RKO (cell line): ENCODE measurements at regions not wholly inside any gene's neighbourhood (a gene's known extent, or its start where the extent isn't known, plus 50 kb on each side); places are given as distances from the start of the nearest gene placed in this dataset.
"Not testable (repeated sequence)": the region's sequence is repeated elsewhere in the genome, so short reads cannot be mapped to it uniquely, and the experiment has no call there.

Experiments used
- DNase-seq: peaks from one replicate; pipeline ENCODE4 v3.0.0-alpha.2; 2016; ENCODE audit warnings: low spot score

DNA sequence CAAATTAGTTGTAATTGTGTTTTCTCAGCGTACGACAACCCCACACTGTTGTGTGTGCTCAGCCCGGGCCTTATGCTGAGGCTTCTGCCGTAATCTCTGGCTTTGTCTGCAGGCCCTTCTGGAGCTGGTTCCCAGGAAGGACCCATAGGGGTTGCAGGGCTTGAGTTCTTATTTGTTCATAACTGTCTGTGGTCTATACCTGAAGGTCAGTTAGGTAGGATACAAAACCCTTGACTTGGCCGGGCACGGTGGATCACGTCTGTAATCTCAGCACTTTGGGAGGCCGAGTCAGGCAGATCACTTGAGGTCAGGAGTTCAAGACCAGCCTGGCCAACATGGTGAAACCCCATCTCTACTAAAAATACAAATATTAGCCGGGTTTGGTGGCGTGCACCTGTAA is 1010.2 kb downstream of the BRD1 start:
- DNase-seq = not testable (repeated sequence)

GRCh38 chr22:48811885-48812284 is 1015.8 kb downstream of the BRD1 start:
- no peak for DNase-seq

DNA sequence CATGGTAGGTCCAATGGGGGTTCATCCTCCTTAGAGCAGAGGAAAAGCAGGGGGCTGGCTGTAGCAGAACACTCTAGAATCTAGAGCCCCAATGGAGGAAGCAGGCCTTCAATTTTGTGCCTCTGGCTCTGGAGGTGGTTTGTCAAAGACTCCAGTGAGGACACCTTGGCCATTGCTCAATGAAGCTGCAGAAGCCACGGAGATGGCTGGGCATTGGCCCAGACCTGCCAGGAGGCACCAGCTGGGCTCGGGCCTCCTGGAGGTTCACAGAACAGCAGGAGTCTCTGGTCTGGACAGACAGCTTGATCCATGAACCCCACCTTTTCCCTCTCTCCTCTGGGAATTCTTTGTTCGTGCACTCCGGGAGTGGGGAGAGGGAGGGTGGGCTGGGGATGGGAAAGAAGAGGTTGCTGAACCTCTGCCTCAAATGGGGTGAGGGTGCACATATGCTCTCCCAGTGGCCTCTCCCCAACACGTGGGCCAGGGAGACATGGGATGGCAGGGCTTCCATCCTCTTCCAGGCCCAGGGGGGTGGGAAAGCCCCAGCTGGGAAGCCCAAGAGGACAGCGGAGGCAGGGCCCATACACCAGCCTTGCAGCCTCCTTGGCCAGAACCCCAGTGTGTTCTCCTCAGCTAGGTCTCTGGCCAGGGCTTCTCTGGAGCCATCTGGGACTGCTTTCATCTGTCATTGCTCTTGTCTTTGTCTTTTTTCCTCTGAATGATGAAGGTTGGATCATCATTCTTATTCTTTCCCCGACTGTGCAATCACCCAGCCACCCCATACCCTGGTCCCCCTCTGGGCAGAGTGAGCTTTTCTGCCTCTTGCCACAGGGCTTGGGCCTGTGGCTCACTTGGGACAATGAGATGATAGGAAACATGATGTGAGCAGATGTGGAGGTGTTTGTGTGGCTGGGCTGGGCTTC is 1019.4 kb downstream of the BRD1 start:
- DNase-seq = no peak

DNA sequence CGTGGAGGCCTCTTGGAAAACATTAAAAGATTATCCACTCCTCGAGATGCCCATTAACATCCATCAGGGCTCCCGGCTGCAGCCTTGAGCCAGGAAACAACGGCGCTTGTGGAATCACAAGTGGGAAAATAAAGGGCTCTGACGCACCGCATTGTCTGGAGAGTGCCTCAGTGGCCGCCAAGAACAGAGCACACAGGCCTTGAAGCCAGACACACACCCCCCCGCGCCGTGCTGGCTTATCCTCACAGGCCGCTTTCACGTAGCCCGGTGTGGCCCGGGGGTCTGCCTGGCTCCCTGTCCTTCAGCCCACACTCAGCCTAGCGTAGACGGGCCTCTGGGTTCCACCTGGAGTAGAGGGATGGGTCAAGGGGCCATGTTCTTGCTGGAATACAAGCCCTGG is 1020.5 kb downstream of the BRD1 start:
- no peak for DNase-seq

DNA sequence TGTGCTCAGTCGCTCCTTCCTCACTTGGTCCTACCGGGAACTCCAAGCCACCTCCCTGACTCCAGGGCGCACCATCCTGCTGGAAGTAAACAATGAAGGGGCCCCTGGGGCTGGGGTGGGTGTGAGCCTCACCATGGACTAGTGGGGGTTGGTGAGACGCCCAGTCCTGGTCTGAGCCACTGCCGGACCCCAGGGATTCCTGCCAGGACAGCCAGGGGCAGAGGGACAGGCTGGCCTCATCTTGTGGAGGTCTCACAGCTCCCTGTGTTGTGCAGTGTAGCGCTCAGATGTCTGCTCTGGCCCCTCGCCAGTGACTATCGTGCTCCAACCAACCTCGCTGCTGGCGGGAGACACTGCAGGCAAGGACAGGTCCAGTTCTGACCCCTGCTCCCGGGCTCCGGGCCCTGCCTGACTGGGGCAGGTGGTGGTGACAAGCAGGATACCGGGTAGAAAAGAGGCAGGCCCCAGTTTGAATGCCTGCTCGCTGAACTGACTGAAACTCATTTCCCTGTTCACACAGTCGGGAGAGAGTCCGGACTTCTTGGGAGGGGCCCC is 1021.4 kb downstream of the BRD1 start:
- no peak for DNase-seq

DNA sequence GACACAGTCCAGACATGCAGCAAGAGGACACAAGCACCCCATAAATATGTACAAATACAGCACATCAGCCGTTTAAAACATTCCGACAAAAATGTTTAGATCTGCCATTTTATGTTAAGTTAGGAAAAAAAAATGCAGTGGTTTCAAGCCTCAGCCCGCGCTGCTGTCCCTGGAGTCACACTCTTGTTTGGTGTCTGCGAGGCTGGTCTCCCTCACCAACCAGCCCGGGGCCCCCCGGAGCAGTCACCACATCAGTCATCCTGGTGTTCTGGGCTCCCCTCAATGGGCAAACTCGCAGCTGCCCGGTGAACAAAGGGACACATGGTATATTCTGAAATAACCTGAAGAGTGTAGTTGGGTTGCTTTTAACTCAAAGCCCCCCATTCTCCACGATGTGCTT is 1022.2 kb downstream of the BRD1 start:
- DNase-seq = no peak

DNA sequence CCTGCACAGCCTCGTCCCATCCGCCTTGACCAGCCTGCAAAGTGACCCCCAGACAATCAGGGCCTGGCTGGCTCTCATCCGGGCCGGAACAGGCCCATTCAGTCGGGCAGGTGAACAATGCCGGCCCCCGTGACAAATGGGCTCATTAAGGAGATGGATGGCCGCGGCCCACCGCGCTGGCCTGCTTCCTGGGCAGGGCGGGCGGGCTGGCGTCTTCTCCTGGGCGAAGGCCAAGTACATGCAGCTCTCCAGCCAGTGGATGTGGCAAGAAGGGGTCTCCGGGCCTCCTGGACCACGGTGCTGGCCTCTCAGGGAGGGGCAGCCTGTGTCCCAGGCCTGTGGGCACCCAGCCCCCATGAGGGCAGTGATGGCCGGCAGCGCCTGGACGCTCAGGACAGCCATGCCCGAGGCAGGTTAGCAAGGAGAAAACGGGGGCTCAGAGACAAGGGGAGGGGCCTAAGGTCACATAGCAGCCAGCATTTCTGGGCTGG is 1022.8 kb downstream of the BRD1 start:
- DNase-seq = no peak

GRCh38 chr22:48803948-48804810 is 1023.5 kb downstream of the BRD1 start:
- DNase-seq = no peak

GRCh38 chr22:48803171-48803947 is 1024.3 kb downstream of the BRD1 start:
- no peak for DNase-seq

DNA sequence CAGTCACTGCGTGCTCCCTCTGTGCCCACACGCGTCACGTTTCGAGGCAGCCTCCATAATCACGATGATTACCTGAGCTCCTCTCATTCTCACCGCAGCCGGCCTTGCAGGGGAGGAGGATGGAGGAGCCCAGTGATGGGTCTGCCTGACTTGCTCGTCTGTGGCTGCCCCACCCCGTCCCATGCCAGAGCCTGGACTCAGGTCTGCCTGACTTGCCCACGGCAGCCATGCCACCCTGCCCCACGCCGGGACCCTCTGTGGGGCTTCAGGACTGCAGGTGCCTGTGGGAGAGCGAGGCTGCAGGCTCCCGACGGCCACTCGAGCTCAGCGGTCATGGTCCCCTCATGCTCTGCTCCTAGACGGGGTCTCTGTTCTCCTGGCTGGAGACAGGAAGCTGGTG is 1025.1 kb downstream of the BRD1 start:
- no peak for DNase-seq

DNA sequence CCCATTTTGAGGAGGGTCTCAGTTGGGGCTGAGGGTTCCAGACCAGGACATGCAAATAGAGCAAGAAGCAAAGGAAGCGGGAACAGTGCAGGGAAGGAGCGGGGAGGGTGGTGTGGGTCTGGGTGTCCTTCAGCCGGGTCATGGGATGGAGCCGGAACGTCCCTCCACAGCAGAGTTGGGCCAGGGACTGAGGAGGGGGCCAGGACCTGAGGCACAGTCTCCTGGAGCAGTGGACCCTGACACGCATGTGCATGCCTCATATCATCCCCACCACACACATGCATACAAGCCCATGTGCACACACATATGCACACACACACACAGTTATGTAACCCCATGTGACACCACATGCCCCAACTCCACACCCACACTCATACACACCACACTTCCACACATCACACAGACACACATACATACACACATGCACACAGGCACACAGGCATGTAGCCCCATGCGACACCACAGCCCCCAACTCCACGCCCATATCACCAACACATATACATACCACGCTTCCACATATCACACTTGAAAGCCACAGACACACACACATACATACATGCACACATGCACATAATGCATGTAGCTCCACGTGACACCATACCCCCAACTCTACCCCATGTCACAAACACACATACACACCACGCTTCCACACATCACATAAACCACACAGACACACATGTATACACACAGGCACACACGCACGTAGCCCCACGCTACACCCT is 1026.6 kb downstream of the BRD1 start:
- no peak for DNase-seq

GRCh38 chr22:48800036-48800885 is 1027.4 kb downstream of the BRD1 start:
- DNase-seq = no peak

GRCh38 chr22:48799227-48799970 is 1028.3 kb downstream of the BRD1 start:
- DNase-seq = no peak

DNA sequence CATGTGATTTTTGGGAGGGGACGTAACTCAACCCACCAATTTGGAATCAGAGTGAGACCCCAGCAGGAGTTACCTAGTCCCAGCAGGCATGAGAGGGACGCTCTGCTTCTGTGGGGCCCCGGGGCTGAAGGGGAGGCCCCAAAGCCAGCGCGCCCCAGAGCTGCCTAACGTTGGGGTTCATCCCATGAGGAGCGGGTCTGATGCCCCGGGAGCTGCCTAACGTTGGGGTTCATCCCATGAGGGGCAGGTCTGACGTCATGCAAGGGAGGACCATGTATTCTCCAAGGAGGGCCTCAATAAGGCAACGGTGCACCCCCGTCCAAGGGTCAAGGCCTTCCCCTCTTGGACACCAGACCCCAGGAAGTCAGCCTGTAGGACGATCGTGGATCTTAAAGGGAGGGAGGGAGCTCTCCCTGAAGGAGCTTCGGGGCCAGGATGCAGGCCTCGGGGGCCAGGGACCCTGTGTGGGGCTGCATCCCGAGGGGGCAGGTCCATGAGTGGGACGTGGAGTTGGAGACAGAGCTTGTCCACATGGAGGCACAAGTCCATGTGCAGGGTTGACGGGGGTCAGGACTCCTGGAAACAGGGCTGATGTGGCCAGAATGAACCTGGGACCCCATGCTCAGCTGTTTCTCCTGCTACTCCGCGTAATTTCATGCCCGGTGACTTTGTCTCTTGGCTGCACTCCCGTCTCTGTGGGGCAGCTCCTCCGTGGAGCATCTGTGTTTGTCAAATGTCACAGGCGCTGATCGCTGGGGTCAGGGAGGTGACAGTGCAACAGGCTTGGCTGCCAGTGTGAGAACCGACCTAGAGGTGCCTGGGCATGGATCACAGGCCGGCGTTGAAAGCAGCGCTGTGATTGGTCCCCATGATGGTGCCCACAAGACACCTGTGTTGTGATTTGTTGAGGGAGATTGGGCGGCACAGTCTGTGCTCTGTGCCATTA is 1029.1 kb downstream of the BRD1 start:
- no peak for DNase-seq

DNA sequence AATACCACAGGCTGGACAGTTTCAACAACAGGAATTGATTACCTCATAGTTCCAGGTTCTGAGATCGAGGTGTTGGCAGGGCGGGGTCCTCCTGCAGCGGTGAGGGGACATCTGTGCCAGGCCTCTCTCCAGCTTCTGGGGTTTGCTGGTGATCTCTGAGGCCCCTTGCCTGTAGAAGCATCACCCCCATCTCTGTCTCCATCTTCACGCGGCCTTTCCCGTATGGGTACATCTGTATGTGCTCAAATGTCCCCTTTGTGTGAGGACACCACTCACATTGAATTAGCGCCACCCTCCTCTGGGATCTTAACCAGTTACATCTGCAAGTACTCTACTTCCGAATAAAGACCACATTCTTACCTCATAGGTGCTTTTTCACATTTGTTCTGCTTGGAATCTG is 1029.9 kb downstream of the BRD1 start:
- no peak for DNase-seq

DNA sequence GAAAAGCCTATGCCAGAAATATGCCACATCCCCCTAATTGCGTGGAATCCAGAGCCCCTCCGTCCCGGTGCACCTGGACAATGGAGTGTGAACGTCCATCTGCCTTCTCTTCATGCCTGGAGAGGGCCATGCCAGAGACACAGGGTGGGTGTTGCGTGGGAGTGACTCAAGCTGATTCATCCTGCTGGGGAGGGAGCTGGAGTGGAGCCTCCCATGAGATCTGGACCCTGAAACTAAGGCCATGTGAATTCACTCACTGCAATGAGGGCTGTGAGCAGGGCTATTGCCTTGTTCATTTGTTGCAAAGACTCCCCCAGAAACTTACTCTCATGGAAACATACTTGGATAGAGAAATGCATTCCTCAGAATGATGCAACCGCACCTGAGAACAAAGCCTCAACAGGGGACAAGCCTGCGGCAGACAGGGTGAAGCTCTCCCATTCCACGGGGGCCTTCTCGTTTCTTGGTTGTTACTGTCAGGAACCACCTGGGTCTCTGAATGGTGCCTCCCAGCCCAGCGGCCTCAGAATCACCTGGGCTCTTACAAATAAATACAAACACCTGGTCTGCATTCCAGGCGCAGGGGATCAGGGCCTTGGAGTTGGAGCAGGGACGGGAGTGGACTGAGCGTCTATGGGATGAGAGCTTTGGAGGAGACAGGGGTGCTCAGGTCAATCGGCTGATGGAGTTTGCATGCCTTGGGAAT is 1031.2 kb downstream of the BRD1 start:
- DNase-seq = no peak

DNA sequence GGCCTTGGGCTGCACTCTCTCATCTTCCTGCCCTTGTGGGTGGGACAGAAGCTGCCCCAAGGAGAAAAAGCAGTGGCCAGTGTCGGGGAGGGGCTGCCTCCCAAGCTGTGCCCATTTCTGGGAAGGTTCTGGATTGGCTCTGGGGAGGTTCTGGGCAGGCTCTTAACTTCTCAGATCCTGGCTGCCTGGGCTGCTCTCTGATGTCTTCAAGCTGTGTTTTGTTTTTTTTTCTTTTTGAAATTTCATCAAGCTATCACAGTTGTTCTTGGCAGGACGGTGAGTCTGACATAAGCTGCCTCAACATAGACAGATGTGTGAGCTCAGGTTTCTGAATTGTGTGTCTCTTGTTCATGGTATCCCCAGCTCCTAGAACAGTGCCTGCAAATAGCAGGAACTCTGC is 1032.0 kb downstream of the BRD1 start:
- DNase-seq = no peak

- DNase-seq = no peak
Observed at GRCh38 chr22:48794906-48795305, 1032.8 kb downstream of the BRD1 start.
